HCT116 (cell line): ENCODE measurements at regions not wholly inside any gene's neighbourhood (a gene's known extent, or its start where the extent isn't known, plus 50 kb on each side); places are given as distances from the start of the nearest gene placed in this dataset.
A peak's percentile ranks its signal among the peaks of the same experiment; 100 is the strongest.

ENCODE experiments used
- ATAC-seq: fragments of 200-7000 bp; cut with Tn5 transposase; 2 replicates; pipeline ENCODE4 v1.9.1; 2020; ENCODE audit warnings: mild to moderate bottlenecking, moderate library complexity
- BruUV-seq: library from RNA; stranded (reverse); fragments of 400-500 nt; replicated peaks from 2 replicates; lab custom pipeline; 2021; lab: Mats Ljungman, UMichigan
- CTCF ChIA-PET: fragments of 300-600 bp; sonication (Branson Sonifier 250); formaldehyde crosslinking; loops from one replicate; lab custom pipeline; 2021; ENCODE audit warnings: antibody characterized with exemption; lab: Charles Lee
- POLR2A ChIA-PET: fragments of 300-600, 350-600 bp; sonication (Branson Sonifier 250); formaldehyde crosslinking; loops from one replicate; lab custom pipeline; 2021; ENCODE audit warnings: antibody characterized with exemption; lab: Charles Lee
- RAD21 ChIA-PET, 2 experiments: fragments of 300-600 bp; sonication (Branson Sonifier 250); formaldehyde crosslinking; loops; one replicate each; lab custom pipeline; 2023; ENCODE audit warnings: low total read pairs in 2 of 2; ENCODE audit not compliant: uncharacterized antibody in 2 of 2, unreplicated experiment in 2 of 2, low non-redundant PET in 1 of 2; lab: Charles Lee
- DNase-seq: peaks from one replicate; pipeline ENCODE4 v3.0.0-alpha.2; 2010; ENCODE audit warnings: low read depth, low spot score
- H2AFZ ChIP-seq: fragments of 200-600 bp; shearing (Covaris generic), sonication (generic); 2 replicates; pipeline ENCODE4 v1.6.1; 2017; ENCODE audit warnings: low read depth, mixed run types, mixed read lengths, antibody characterized with exemption, low read length; ENCODE audit not compliant: poor library complexity, severe bottlenecking
- H3K27ac ChIP-seq: 2 replicates; pipeline ENCODE4 v1.5.1; 2012; ENCODE audit warnings: low read depth, low read length
- H3K27me3 ChIP-seq: fragments of 200-600 bp; sonication (generic); 2 replicates; pipeline ENCODE4 v1.6.1; 2016; ENCODE audit warnings: mixed run types, low read length, mixed read lengths; ENCODE audit not compliant: insufficient read depth
- H3K36me3 ChIP-seq, 2 experiments: fragments of 200-500 bp in 1 of 2; fragments of 200-600 bp in 1 of 2; sonication (Bioruptor generic) in 1 of 2; sonication (generic) in 1 of 2; 2 replicates each; pipeline versions ENCODE4 v1.5.1 to v1.6.1; 2014 to 2016; ENCODE audit warnings: low read length in 2 of 2, inconsistent platforms in 1 of 2, mixed read lengths in 1 of 2, mixed run types in 1 of 2; ENCODE audit not compliant: insufficient read depth in 2 of 2, control insufficient read depth in 1 of 2
- H3K4me1 ChIP-seq, 2 experiments: fragments of 200-600 bp in 1 of 2; sonication (generic) in 1 of 2; 2 replicates each; pipeline versions ENCODE4 v1.5.1 to v1.6.1; 2012 to 2017; ENCODE audit warnings: low read length in 2 of 2, inconsistent platforms in 1 of 2, mild to moderate bottlenecking in 1 of 2, mixed read lengths in 1 of 2, mixed run types in 1 of 2, moderate library complexity in 1 of 2; ENCODE audit not compliant: insufficient read depth in 2 of 2, control insufficient read depth in 1 of 2
- H3K4me2 ChIP-seq: fragments of 200-600 bp; sonication (generic); 2 replicates; pipeline ENCODE4 v1.6.1; 2017; ENCODE audit warnings: mixed run types, low read length, mixed read lengths
- H3K4me3 ChIP-seq, 2 experiments: fragments of 200-600 bp in 1 of 2; sonication (generic) in 1 of 2; replicated peaks in 1 of 2; 2 replicates each; pipeline ENCODE4 v1.5.1; 2011 to 2016; ENCODE audit warnings: low read length in 2 of 2, control low read depth in 1 of 2, low read depth in 1 of 2, mild to moderate bottlenecking in 1 of 2, mixed read lengths in 1 of 2, mixed run types in 1 of 2
- H3K79me2 ChIP-seq: fragments of 200-600 bp; sonication (generic); 2 replicates; pipeline ENCODE4 v1.6.1; 2017; ENCODE audit warnings: mild to moderate bottlenecking, mixed run types, low read length, moderate library complexity, mixed read lengths; ENCODE audit not compliant: insufficient read depth
- H3K9ac ChIP-seq: fragments of 200-600 bp; sonication (generic); 2 replicates; pipeline ENCODE4 v1.6.1; 2016; ENCODE audit warnings: low read length, mixed read lengths
- H3K9me2 ChIP-seq: fragments of 200-600 bp; sonication (generic), shearing (Covaris generic); 2 replicates; pipeline ENCODE4 v1.6.1; 2017; ENCODE audit warnings: mixed run types, mild to moderate bottlenecking, moderate library complexity; ENCODE audit not compliant: insufficient read depth
- H3K9me3 ChIP-seq, 2 experiments: fragments of 200-500 bp in 1 of 2; fragments of 200-600 bp in 1 of 2; sonication (Bioruptor generic) in 1 of 2; sonication (generic) in 1 of 2; 2 replicates each; pipeline ENCODE4 v1.6.1; 2014 to 2017; ENCODE audit warnings: low read length in 2 of 2, mixed read lengths in 2 of 2, inconsistent platforms in 1 of 2, low read depth in 1 of 2, mild to moderate bottlenecking in 1 of 2, mixed run types in 1 of 2, moderate library complexity in 1 of 2; ENCODE audit not compliant: control insufficient read depth in 1 of 2, insufficient read depth in 1 of 2
- H4K20me1 ChIP-seq: fragments of 200-600 bp; sonication (generic), shearing (Covaris generic); 2 replicates; pipeline ENCODE4 v1.6.1; 2017; ENCODE audit warnings: mixed run types, mild to moderate bottlenecking, moderate library complexity; ENCODE audit not compliant: insufficient read depth
- CTCF ChIP-seq, 3 experiments: fragments of 200-600 bp in 1 of 3; sonication (generic) in 1 of 3; IDR thresholded peaks in 2 of 3; conservative IDR thresholded peaks in 1 of 3; 2 replicates each; pipeline ENCODE4 v1.5.1; 2012 to 2017; ENCODE audit warnings: low read depth in 2 of 3, low read length in 2 of 3, antibody characterized with exemption in 1 of 3, borderline replicate concordance in 1 of 3, control low read depth in 1 of 3, mild to moderate bottlenecking in 1 of 3, mixed read lengths in 1 of 3, mixed run types in 1 of 3, moderate library complexity in 1 of 3; ENCODE audit not compliant: insufficient read depth in 1 of 3
- EGR1 ChIP-seq: IDR thresholded peaks from 2 replicates; pipeline ENCODE4 v1.6.1; 2012; ENCODE audit warnings: low read depth
- EZH2 ChIP-seq: fragments of 200-600 bp; sonication (generic); IDR thresholded peaks from 2 replicates; pipeline ENCODE4 v1.6.1; 2017; ENCODE audit warnings: antibody characterized with exemption, mixed run types
- EZH2phosphoT487 ChIP-seq: fragments of 200-600 bp; IDR thresholded peaks from 2 replicates; pipeline ENCODE4 v1.6.1; 2018; ENCODE audit warnings: antibody characterized with exemption, borderline replicate concordance
- RAD21 ChIP-seq: IDR thresholded peaks from 2 replicates; pipeline ENCODE4 v1.6.1; 2012; ENCODE audit warnings: low read depth, mild to moderate bottlenecking
- REST ChIP-seq: IDR thresholded peaks from 2 replicates; pipeline ENCODE4 v1.6.1; 2012; ENCODE audit warnings: low read depth
- intact Hi-C: fragments of 100-400 bp; cut with micrococcal nuclease; formaldehyde crosslinking; loops from 2 replicates; pipeline ENCODE4 v1.10.0; 2022

GRCh38 chr12:5200278-5201087, 156.8 kb downstream of the KCNA5 start:
- intact Hi-C loops: loop anchor here (1.0 kb wide), 2 partner anchors 242 to 311 kb away; no protein-coding TSS in a partner anchor
- Histone ChIP-seq H3K4me2 (no peak overlapping the region), H3K27me3 (no peaks in the 10 kb centered on the region), H3K27ac (no peak overlapping the region), H3K9ac (no peak overlapping the region), H3K4me3 (no peak overlapping the region), H4K20me1 (no peaks in the 10 kb centered on the region), H3K4me1 (0 out of 4 replicates have a peak, but pooled peaks cover 0 to 4% of the 10 kb centered on the region in 2 experiments), H2AFZ (no peak overlapping the region), H3K79me2 (no peaks in the 10 kb centered on the region), H3K9me2 (no peaks in the 10 kb centered on the region), H3K9me3 (no peaks in the 10 kb centered on the region), H3K36me3 (no peaks in the 10 kb centered on the region)
- RAD21 ChIA-PET: interaction anchor here in 1 of 2 experiments (0.6 to 0.7 kb wide), 2 partner anchors 27 to 241 kb away, joined by 3 read pairs; no protein-coding TSS in a partner anchor
- no TSS peak for BruUV-seq
- CTCF ChIA-PET: interaction anchor here (0.7 to 2.4 kb wide), 5 partner anchors 228 to 545 kb away, joined by 3 to 16 read pairs (median 5); no protein-coding TSS in a partner anchor
- POLR2A ChIA-PET: no interaction called here
- peak; percentile 84 for TF ChIP-seq RAD21
- peak; percentile 35; the same call in 1 of the 2 replicates for TF ChIP-seq EGR1
- TF ChIP-seq EZH2phosphoT487: no peak
- no peak for TF ChIP-seq EZH2
- no peak for TF ChIP-seq REST
- TF ChIP-seq CTCF (IDR thresholded peaks at IDR 0.05 in 2 of 3, conservative IDR thresholded peaks at IDR 0.05 in 1 of 3; ENCODE audit: borderline replicate concordance in 1 of 3, insufficient read depth in 1 of 3, low read depth in 2 of 3, low read length in 2 of 3): peak; percentile 80 to 94 (median 90)
- peak; percentile 4 for DNase-seq
- ATAC-seq: peak; percentile 94
